ENCODE measurements at regions not wholly inside any gene's neighbourhood (a gene's known extent, or its start where the extent isn't known, plus 50 kb on each side); places are given as distances from the start of the nearest gene placed in this dataset.

DNA sequence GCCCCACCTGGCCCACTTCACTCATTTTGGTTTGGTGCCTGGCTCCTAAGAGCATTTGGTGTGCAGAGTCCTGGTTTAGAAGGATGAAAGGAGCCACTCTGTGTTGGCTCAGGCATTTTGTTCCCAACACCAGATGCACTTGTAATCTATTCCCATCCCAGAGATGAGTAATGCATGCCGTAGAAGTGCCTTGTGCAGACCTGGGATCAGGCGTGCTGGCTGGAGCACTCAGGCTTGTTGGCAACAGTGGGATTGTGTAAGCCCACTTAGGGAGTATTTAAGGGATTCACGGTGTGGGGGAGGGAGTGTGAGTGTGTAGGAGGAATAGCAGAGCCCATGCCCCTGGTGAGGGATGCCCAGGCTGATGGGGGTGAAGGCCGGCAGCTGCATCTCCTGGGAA, 501.5 kb upstream of the TBX3 start:
- H3K27me3 ChIP-seq = no peaks in the 10 kb centered on the region
- peaks cover 0 to 7% (median 0%) of the 10 kb centered on the region in 11 experiments; a peak in 3 of 22 replicates for H3K9me3 ChIP-seq (replicated peaks in 1 of 11)
- no peaks in the 10 kb centered on the region for H3K36me3 ChIP-seq
- H3K27ac ChIP-seq = no peak overlapping the region
- TF ChIP-seq Cebpa-rat (IDR thresholded peaks at IDR 0.05) = no peak
- H3K4me2 ChIP-seq = no peak overlapping the region
- no peak overlapping the region for H3K9ac ChIP-seq
- no peak overlapping the region for H3K4me3 ChIP-seq
- no peaks in the 10 kb centered on the region for H3K4me1 ChIP-seq
- H4K20me1 ChIP-seq = no peaks in the 10 kb centered on the region

DNA sequence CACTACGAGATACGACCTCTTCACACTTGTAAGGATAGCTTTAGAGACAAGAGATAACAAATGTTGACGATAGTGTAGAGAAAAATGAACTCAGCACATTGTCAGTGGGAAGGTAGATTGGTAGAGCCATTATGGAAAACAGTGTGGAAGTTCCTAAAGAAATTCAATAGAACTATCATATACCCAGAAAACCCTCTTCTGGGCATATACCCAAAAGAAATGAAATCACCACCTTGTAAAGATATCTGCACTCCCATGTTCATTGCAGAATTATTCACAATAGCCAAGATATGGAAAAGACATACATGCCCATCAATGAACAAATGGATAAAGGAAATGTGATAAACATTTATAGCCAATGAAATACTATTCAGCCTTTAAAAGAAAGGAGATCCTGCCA, 499.8 kb upstream of the TBX3 start:
- Histone ChIP-seq H3K9me3 (replicated peaks in 1 of 11) (peaks cover 0 to 7% (median 0%) of the 10 kb centered on the region in 11 experiments; a peak in 3 of 22 replicates), H4K20me1 (no peaks in the 10 kb centered on the region), H3K27ac (no peak overlapping the region), H3K4me2 (no peak overlapping the region), H3K4me3 (no peak overlapping the region), H3K4me1 (no peaks in the 10 kb centered on the region), H3K36me3 (no peaks in the 10 kb centered on the region), H3K9ac (no peak overlapping the region), H3K27me3 (no peaks in the 10 kb centered on the region)
- no peak for TF ChIP-seq Cebpa-rat (IDR thresholded peaks at IDR 0.05)

DNA sequence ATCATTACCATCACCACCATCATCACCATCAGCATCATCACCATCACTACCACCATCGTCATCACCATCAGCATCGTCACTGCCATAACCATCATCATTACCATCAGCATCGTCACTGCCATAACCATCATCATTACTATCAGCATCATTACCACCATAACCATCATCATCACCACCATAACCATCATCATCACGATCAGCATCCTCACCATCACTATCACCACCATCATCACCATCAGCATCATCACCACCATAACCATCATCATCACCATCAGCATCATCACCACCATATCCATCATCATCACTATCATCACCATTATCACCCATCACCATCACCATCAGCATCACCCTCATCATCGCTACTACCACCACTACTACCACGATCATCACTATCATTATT, 493.9 kb upstream of the TBX3 start:
- H3K9ac ChIP-seq = no peak overlapping the region
- H4K20me1 ChIP-seq = no peaks in the 10 kb centered on the region
- no peaks in the 10 kb centered on the region for H3K4me1 ChIP-seq
- no peak overlapping the region for H3K27ac ChIP-seq
- no peak for TF ChIP-seq Cebpa-rat (IDR thresholded peaks at IDR 0.05)
- H3K4me3 ChIP-seq = no peak overlapping the region
- no peaks in the 10 kb centered on the region for H3K27me3 ChIP-seq
- H3K36me3 ChIP-seq = no peaks in the 10 kb centered on the region
- H3K9me3 ChIP-seq (replicated peaks in 1 of 11) = no peaks in the 10 kb centered on the region
- no peak overlapping the region for H3K4me2 ChIP-seq

DNA sequence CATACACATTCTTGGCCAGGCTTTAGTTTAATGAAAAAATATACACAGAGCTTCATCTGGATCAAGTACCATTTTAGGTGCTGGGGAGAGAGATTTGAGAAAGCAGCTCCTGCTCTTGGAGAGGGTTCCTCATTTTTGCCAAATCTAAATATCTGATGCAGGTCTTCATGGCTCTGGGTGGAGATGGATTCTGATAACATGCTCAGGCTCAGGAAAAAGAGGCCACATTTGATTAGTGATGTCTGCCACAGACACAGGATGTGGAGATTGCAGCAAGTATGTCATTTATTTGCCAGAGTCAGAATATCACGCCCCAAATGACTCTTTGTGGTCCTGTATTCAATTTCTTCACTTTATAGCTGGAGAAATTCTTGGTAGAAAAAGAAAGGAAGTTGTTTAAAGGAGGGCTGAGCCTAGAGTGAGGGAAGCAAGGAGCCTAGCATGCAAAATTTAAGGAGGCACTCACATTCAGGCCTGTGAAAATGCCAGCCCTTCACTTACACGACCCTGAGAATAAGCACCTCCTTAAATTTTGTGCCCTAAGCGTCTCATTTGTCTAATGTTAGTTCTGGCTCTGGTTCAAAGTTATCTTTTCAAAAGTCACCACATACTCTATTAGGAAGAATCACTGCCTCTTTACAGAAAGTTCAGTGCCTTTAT, 492.9 kb upstream of the TBX3 start:
- no peaks in the 10 kb centered on the region for H3K4me1 ChIP-seq
- H4K20me1 ChIP-seq = no peaks in the 10 kb centered on the region
- H3K9me3 ChIP-seq (replicated peaks in 1 of 11) = no peaks in the 10 kb centered on the region
- TF ChIP-seq Cebpa-rat (IDR thresholded peaks at IDR 0.05) = no peak
- H3K27ac ChIP-seq = no peak overlapping the region
- no peak overlapping the region for H3K9ac ChIP-seq
- no peaks in the 10 kb centered on the region for H3K36me3 ChIP-seq
- H3K4me3 ChIP-seq = no peak overlapping the region
- H3K4me2 ChIP-seq = no peak overlapping the region
- H3K27me3 ChIP-seq = no peaks in the 10 kb centered on the region

DNA sequence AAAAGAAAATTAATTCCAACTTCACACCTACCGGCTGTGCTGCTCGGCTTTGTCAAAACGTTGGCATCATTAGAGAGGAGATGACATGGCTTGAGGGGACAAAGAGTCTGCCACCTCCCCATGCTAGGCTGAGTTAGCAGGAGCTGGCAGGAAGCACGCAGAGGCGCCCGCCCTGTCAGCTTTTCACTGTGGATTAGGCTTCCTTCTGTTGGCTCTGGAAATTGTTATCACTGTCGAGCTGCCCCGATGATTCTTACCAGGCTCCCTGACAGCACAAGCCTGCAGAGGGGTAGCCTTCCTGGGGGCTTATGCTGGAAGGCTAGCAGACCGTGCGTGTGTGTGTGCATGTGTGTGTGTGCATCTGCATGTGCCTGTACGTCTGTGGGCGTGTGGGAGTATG, 490.9 kb upstream of the TBX3 start:
- H3K4me1 ChIP-seq = no peaks in the 10 kb centered on the region
- H3K36me3 ChIP-seq = no peaks in the 10 kb centered on the region
- no peaks in the 10 kb centered on the region for H3K9me3 ChIP-seq (replicated peaks in 1 of 11)
- no peak overlapping the region for H3K27ac ChIP-seq
- H3K4me2 ChIP-seq = no peak overlapping the region
- H3K9ac ChIP-seq = no peak overlapping the region
- TF ChIP-seq Cebpa-rat (IDR thresholded peaks at IDR 0.05) = no peak
- no peaks in the 10 kb centered on the region for H4K20me1 ChIP-seq
- no peak overlapping the region for H3K4me3 ChIP-seq
- no peaks in the 10 kb centered on the region for H3K27me3 ChIP-seq

DNA sequence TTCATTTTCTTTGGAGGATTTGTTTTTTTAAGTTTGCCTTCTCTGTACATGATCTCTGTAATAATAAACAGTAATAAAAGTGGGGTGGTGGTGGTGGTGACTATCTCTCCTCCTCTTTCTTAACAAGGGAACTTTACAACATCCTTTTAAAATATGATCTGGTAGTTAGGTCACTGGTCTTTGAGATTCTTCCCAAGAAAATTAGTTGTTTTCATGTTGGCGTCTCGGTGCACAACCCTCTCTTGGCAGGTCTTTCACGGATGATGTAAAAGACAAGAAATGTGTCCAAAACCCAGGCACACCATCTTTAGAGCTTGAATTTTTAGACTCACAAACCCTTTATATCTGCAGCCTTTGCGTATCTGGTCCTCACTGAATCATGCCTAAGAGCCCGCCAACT, 488.5 kb upstream of the TBX3 start:
- no peak overlapping the region for H3K9ac ChIP-seq
- H3K9me3 ChIP-seq (replicated peaks in 1 of 11) = no peaks in the 10 kb centered on the region
- no peak overlapping the region for H3K27ac ChIP-seq
- H3K27me3 ChIP-seq = no peaks in the 10 kb centered on the region
- H4K20me1 ChIP-seq = no peaks in the 10 kb centered on the region
- no peak overlapping the region for H3K4me3 ChIP-seq
- H3K4me1 ChIP-seq = no peaks in the 10 kb centered on the region
- no peak for TF ChIP-seq Cebpa-rat (IDR thresholded peaks at IDR 0.05)
- no peaks in the 10 kb centered on the region for H3K36me3 ChIP-seq
- H3K4me2 ChIP-seq = no peak overlapping the region

DNA sequence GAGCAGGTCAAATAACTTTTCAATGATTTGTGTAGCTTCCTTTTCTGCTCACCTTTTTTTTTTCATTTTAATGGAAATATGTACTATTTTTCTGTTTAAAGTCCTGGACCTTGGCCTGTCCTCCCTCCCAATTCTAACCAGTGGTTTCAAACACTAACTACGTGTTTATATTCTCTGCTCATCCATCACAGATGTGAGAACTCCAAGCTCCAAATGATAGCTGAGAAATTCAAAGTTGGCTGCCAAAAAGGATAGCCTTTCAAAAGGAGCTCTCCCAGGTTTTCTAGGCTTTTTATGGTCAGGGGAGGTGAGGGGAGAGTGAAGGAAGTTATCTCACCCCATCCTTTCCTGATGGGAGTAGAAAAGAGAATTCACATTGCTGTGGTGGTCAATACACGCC, 486.0 kb upstream of the TBX3 start:
- Histone ChIP-seq H4K20me1 (no peaks in the 10 kb centered on the region), H3K4me1 (no peaks in the 10 kb centered on the region), H3K9ac (no peak overlapping the region), H3K36me3 (no peaks in the 10 kb centered on the region), H3K4me2 (no peak overlapping the region), H3K4me3 (no peak overlapping the region), H3K9me3 (replicated peaks in 1 of 11) (no peaks in the 10 kb centered on the region), H3K27ac (no peak overlapping the region), H3K27me3 (no peaks in the 10 kb centered on the region)
- TF ChIP-seq Cebpa-rat (IDR thresholded peaks at IDR 0.05) = no peak

DNA sequence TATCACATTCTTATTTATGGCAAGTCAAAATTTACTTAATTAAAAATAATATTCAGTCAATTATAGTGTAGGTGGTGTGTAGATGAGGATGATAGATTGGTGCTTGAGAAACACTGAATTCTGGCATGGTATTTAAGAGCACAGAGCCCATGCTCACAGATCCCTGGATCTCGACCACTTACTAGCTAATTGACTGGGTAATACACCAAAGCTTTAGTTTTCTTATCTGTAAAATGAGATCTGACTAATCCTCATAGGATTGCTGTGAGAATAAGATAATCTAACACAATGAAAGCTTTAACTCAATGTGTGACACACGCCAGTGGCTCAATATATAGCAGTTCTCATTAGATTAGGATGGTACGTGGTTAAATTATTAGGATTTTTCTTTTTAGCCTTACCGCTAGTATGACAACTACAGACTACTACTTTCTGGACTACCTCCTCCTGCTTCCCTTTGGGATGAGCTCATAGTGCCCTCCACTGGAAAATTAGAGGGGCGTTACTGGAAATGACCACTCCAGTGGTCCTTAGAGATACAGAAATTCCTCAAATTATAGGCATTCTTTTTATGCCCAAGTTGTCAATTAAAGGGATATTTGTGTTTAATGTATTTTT, 482.8 kb upstream of the TBX3 start:
- Histone ChIP-seq H3K36me3 (no peaks in the 10 kb centered on the region), H4K20me1 (no peaks in the 10 kb centered on the region), H3K27ac (no peak overlapping the region), H3K9me3 (replicated peaks in 1 of 11) (no peaks in the 10 kb centered on the region), H3K4me1 (no peaks in the 10 kb centered on the region), H3K9ac (no peak overlapping the region), H3K27me3 (no peaks in the 10 kb centered on the region), H3K4me2 (no peak overlapping the region), H3K4me3 (no peak overlapping the region)
- no peak for TF ChIP-seq Cebpa-rat (IDR thresholded peaks at IDR 0.05)

DNA sequence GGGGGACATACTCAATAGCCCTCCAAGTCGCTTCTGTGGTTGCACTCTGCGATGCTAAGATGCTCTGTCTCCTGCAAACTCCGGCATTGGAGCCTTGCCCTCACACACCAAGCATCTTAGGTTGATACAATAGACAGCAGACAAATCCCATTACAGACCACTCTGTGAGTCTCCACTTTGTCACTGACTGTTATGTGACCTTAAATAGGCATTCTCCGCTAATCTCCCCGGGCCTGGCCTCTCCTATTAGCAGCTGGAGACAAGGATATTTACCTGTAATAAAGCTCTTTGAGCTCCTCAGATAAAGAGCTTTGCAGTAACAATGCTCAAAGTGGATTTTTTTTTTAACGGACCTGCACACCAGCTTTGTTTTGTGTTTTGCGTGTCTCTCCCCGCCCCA, 479.7 kb upstream of the TBX3 start:
- H3K4me3 ChIP-seq = no peak overlapping the region
- H3K4me2 ChIP-seq = no peak overlapping the region
- H3K4me1 ChIP-seq = no peaks in the 10 kb centered on the region
- H3K27ac ChIP-seq = no peak overlapping the region
- no peaks in the 10 kb centered on the region for H4K20me1 ChIP-seq
- H3K9ac ChIP-seq = no peak overlapping the region
- no peaks in the 10 kb centered on the region for H3K36me3 ChIP-seq
- no peaks in the 10 kb centered on the region for H3K9me3 ChIP-seq (replicated peaks in 1 of 11)
- H3K27me3 ChIP-seq = no peaks in the 10 kb centered on the region
- no peak for TF ChIP-seq Cebpa-rat (IDR thresholded peaks at IDR 0.05)

Measured in BLaER1 treated with 17β-estradiol and CSF1 and Interleukin-3, amounts not matched to agents 10 nM and 100 nM (cell line).